B cell (primary cell): ENCODE measurements at regions not wholly inside any gene's neighbourhood (a gene's known extent, or its start where the extent isn't known, plus 50 kb on each side); places are given as distances from the start of the nearest gene placed in this dataset.

Source experiments
- ATAC-seq: fragments of 200-7000 bp; cut with Tn5 transposase; one replicate; pipeline ENCODE4 v1.10.0; 2021; ENCODE audit warnings: low read depth, mild to moderate bottlenecking, moderate number of reproducible peaks, moderate library complexity
- CTCF ChIA-PET: fragments of 350-600 bp; sonication (Branson Sonifier 250); formaldehyde crosslinking; loops from one replicate; lab custom pipeline; 2021; ENCODE audit warnings: antibody characterized with exemption, inconsistent platforms; lab: Charles Lee
- POLR2A ChIA-PET: fragments of 350-600 bp; sonication (Branson Sonifier 250); formaldehyde crosslinking; loops from one replicate; lab custom pipeline; 2021; ENCODE audit warnings: antibody characterized with exemption; lab: Charles Lee
- DNase-seq: peaks from one replicate; pipeline ENCODE4 v3.0.0; 2013
- H2AFZ ChIP-seq: 2 replicates; pipeline ENCODE4 v1.6.1; 2012; ENCODE audit warnings: mild to moderate bottlenecking, low read depth, low read length; ENCODE audit not compliant: insufficient read depth, poor library complexity, severe bottlenecking
- H3K27ac ChIP-seq, 2 donors: 1 replicate in 1 of 2; 2 replicates in 1 of 2; pipeline ENCODE4 v1.5.1; 2012 to 2013; ENCODE audit warnings: low read length in 2 of 2, mild to moderate bottlenecking in 2 of 2, moderate library complexity in 1 of 2
- H3K27me3 ChIP-seq, 4 experiments: fragments of 200-600 bp in 1 of 4; sonication (generic) in 1 of 4; replicated peaks in 1 of 4; 1 replicate in 2 of 4; 2 replicates in 2 of 4; pipeline versions ENCODE4 v1.6.1 to v1.7.0; 2013 to 2016; ENCODE audit warnings: low read length in 3 of 4, mild to moderate bottlenecking in 2 of 4, mixed read lengths in 1 of 4, moderate library complexity in 1 of 4; ENCODE audit not compliant: insufficient read depth in 4 of 4, control insufficient read depth in 3 of 4; ENCODE audit errors: control extremely low read depth in 1 of 4
- H3K36me3 ChIP-seq, 2 experiments: replicated peaks in 1 of 2; 1 replicate in 1 of 2; 2 replicates in 1 of 2; pipeline versions ENCODE4 v1.6.1 to v1.7.1; 2013; ENCODE audit warnings: low read length in 1 of 2; ENCODE audit not compliant: insufficient read depth in 2 of 2, control insufficient read depth in 1 of 2; ENCODE audit errors: control extremely low read depth in 1 of 2, extremely low read depth in 1 of 2
- H3K4me1 ChIP-seq, 2 donors: fragments of 200-600 bp in 1 of 2; sonication (generic) in 1 of 2; 1 replicate in 1 of 2; 2 replicates in 1 of 2; pipeline versions ENCODE4 v1.5.1 to v1.6.1; 2013 to 2017; ENCODE audit warnings: low read length in 2 of 2; ENCODE audit not compliant: control insufficient read depth in 2 of 2, insufficient read depth in 2 of 2
- H3K4me2 ChIP-seq: replicated peaks from 2 replicates; pipeline ENCODE3; 2012; ENCODE audit warnings: mild to moderate bottlenecking, low read depth, low read length; ENCODE audit not compliant: poor library complexity, severe bottlenecking
- H3K4me3 ChIP-seq, 5 experiments: fragments of 200-600 bp in 1 of 5; sonication (generic) in 1 of 5; 1 replicate in 3 of 5; 2 replicates in 2 of 5; pipeline versions ENCODE4 v1.5.1 to v1.7.0; 2011 to 2016; ENCODE audit warnings: low read length in 4 of 5, mild to moderate bottlenecking in 4 of 5, low read depth in 2 of 5, control low read depth in 1 of 5, moderate library complexity in 1 of 5; ENCODE audit not compliant: insufficient read depth in 1 of 5; ENCODE audit errors: control extremely low read depth in 1 of 5, extremely low read depth in 1 of 5
- H3K79me2 ChIP-seq: fragments of 200-600 bp; sonication (generic); one replicate; pipeline ENCODE4 v1.6.0; 2016; ENCODE audit warnings: low read length; ENCODE audit not compliant: control insufficient read depth, insufficient read depth
- H3K9ac ChIP-seq: fragments of 200-600 bp; sonication (generic); 2 replicates; pipeline ENCODE4 v1.6.1; 2017; ENCODE audit warnings: mild to moderate bottlenecking, low read length, moderate library complexity
- H3K9me3 ChIP-seq, 3 donors: one replicate each; pipeline versions ENCODE4 v1.6.1 to v1.7.1; 2013; ENCODE audit warnings: low read length in 2 of 3; ENCODE audit not compliant: control insufficient read depth in 2 of 3, insufficient read depth in 1 of 3; ENCODE audit errors: control extremely low read depth in 1 of 3
- H4K20me1 ChIP-seq: 2 replicates; pipeline ENCODE4 v1.6.0; 2012; ENCODE audit warnings: mild to moderate bottlenecking, low read length; ENCODE audit not compliant: insufficient read depth, control insufficient read depth, poor library complexity, severe bottlenecking
- H3K27ac Mint-ChIP-seq: one replicate; pipeline ENCODE4 v1.8.0; 2021; ENCODE audit warnings: mixed read lengths
- H3K27me3 Mint-ChIP-seq: one replicate; pipeline ENCODE4 v1.8.0; 2021; ENCODE audit warnings: mixed read lengths
- H3K4me1 Mint-ChIP-seq: one replicate; pipeline ENCODE4 v1.8.0; 2021; ENCODE audit warnings: mixed read lengths
- H3K4me3 Mint-ChIP-seq: one replicate; pipeline ENCODE4 v1.8.0; 2021; ENCODE audit warnings: mixed read lengths
- H3K9me3 Mint-ChIP-seq: one replicate; pipeline ENCODE4 v1.8.0; 2022; ENCODE audit warnings: mixed read lengths; ENCODE audit not compliant: insufficient read depth
- CTCF ChIP-seq: fragments of 200-600 bp; IDR thresholded peaks from one replicate; pipeline ENCODE4 v1.8.0; 2022; ENCODE audit warnings: antibody characterized with exemption, mild to moderate bottlenecking
- EZH2 ChIP-seq: IDR thresholded peaks from 2 replicates; pipeline ENCODE4 v1.6.1; 2012; ENCODE audit warnings: borderline replicate concordance, low read depth, mild to moderate bottlenecking, moderate library complexity, low read length; ENCODE audit not compliant: insufficient read depth, poor library complexity, severe bottlenecking
- WGBS: methylation state at CpG from one replicate; pipeline ENCODE4 v1.1.5; 2013; ENCODE audit warnings: missing lambda C conversion rate; ENCODE audit not compliant: insufficient coverage; 5-methylcytosine and 5-hydroxymethylcytosine counted together
- intact Hi-C: fragments of 100-400 bp; cut with micrococcal nuclease; formaldehyde crosslinking; loops from one replicate; pipeline ENCODE4 v1.10.0; 2022

GRCh38 chr18:38028946-38029345, 463.3 kb upstream of the CELF4 start:
- Histone ChIP-seq H3K4me3 (no peak overlapping the region), H3K9ac (no peak overlapping the region), H3K4me2 (no peak overlapping the region), H3K36me3 (no peaks in the 10 kb centered on the region), H3K9me3 (peaks cover 0 to 13% (median 0%) of the 10 kb centered on the region in 3 donors), H3K4me1 (no peaks in the 10 kb centered on the region), H3K27me3 (no peaks in the 10 kb centered on the region), H3K27ac (no peak overlapping the region), H4K20me1 (no peaks in the 10 kb centered on the region), H3K79me2 (no peaks in the 10 kb centered on the region), H2AFZ (no peak overlapping the region)
- WGBS, result 93% methylated on average over 3 of the region's 7 CpGs
- ATAC-seq, result no peak
- no peaks in the 10 kb centered on the region for H3K4me1 Mint-ChIP-seq
- intact Hi-C loops, result no loop called here
- TF ChIP-seq CTCF, result no peak
- no peak for TF ChIP-seq EZH2
- H3K27me3 Mint-ChIP-seq, result no peaks in the 10 kb centered on the region
- no peak overlapping the region for H3K4me3 Mint-ChIP-seq
- no peak for DNase-seq
- POLR2A ChIA-PET, result no interaction called here
- H3K9me3 Mint-ChIP-seq, result peaks cover 4% of the 10 kb centered on the region
- CTCF ChIA-PET, result no interaction called here
- no peak overlapping the region for H3K27ac Mint-ChIP-seq

GRCh38 chr18:38025433-38026038, 459.9 kb upstream of the CELF4 start:
- TF ChIP-seq EZH2 (no peak), CTCF (no peak)
- H3K27ac Mint-ChIP-seq, result no peak overlapping the region
- H3K9me3 Mint-ChIP-seq, result peaks cover 6% of the 10 kb centered on the region
- ChIA-PET POLR2A (no interaction called here), CTCF (no interaction called here)
- WGBS, result 100% methylated on average over 3 of the region's 4 CpGs
- Histone ChIP-seq H3K4me2 (no peak overlapping the region), H3K4me3 (no peak overlapping the region), H3K27me3 (no peaks in the 10 kb centered on the region), H3K9me3 (peaks cover 0 to 8% (median 0%) of the 10 kb centered on the region in 3 donors), H3K79me2 (no peaks in the 10 kb centered on the region), H3K27ac (no peak overlapping the region), H3K9ac (no peak overlapping the region), H2AFZ (no peak overlapping the region), H3K36me3 (no peaks in the 10 kb centered on the region), H3K4me1 (no peaks in the 10 kb centered on the region), H4K20me1 (no peaks in the 10 kb centered on the region)
- no peaks in the 10 kb centered on the region for H3K4me1 Mint-ChIP-seq
- DNase-seq (no peak), ATAC-seq (no peak)
- intact Hi-C loops, result no loop called here
- H3K27me3 Mint-ChIP-seq, result no peaks in the 10 kb centered on the region
- H3K4me3 Mint-ChIP-seq, result no peak overlapping the region
